HL-60 (cell line): ENCODE measurements at regions not wholly inside any gene's neighbourhood (a gene's known extent, or its start where the extent isn't known, plus 50 kb on each side); places are given as distances from the start of the nearest gene placed in this dataset.

Source experiments
- DNase-seq, 2 experiments: peaks; one replicate each; pipeline ENCODE4 v3.0.0-alpha.2; 2010 to 2020; ENCODE audit warnings: low read depth in 1 of 2, low spot score in 1 of 2
- H3K27ac ChIP-seq: fragments of 250-450 bp; sonication (Bioruptor Pico); replicated peaks from 2 replicates; pipeline ENCODE4 v1.5.1; 2020; ENCODE audit warnings: mild to moderate bottlenecking, moderate library complexity
- H3K27me3 ChIP-seq: fragments of 250-450 bp; sonication (Bioruptor Pico); 2 replicates; pipeline ENCODE4 v1.5.1; 2021; ENCODE audit warnings: mild to moderate bottlenecking, moderate library complexity; ENCODE audit not compliant: insufficient read depth, poor library complexity, severe bottlenecking
- H3K4me3 ChIP-seq: replicated peaks from 2 replicates; pipeline ENCODE4 v1.5.1; 2011; ENCODE audit warnings: mild to moderate bottlenecking, control low read depth, low read length; ENCODE audit not compliant: insufficient read depth
- GABPA ChIP-seq: IDR thresholded peaks from 2 replicates; pipeline ENCODE4 v1.6.1; 2012; ENCODE audit warnings: low read depth
- POLR2AphosphoS5 ChIP-seq: IDR thresholded peaks from 2 replicates; pipeline ENCODE4 v1.6.1; 2012; ENCODE audit warnings: low read depth
- SPI1 ChIP-seq: IDR thresholded peaks from 2 replicates; pipeline ENCODE4 v1.6.1; 2012; ENCODE audit warnings: low read depth, mild to moderate bottlenecking, borderline replicate concordance
- TF ChIP-seq, protein P1 (sequence below): IDR thresholded peaks from one replicate; pipeline ENCODE4 v1.5.1; 2011; ENCODE audit warnings: low read length, control low read depth, inconsistent platforms; ENCODE audit not compliant: insufficient read depth
- TF ChIP-seq, protein P2 (sequence below): IDR thresholded peaks from 2 replicates; pipeline ENCODE4 v1.6.1; 2012; ENCODE audit warnings: low read depth; ENCODE audit not compliant: insufficient replicate concordance

DNA sequence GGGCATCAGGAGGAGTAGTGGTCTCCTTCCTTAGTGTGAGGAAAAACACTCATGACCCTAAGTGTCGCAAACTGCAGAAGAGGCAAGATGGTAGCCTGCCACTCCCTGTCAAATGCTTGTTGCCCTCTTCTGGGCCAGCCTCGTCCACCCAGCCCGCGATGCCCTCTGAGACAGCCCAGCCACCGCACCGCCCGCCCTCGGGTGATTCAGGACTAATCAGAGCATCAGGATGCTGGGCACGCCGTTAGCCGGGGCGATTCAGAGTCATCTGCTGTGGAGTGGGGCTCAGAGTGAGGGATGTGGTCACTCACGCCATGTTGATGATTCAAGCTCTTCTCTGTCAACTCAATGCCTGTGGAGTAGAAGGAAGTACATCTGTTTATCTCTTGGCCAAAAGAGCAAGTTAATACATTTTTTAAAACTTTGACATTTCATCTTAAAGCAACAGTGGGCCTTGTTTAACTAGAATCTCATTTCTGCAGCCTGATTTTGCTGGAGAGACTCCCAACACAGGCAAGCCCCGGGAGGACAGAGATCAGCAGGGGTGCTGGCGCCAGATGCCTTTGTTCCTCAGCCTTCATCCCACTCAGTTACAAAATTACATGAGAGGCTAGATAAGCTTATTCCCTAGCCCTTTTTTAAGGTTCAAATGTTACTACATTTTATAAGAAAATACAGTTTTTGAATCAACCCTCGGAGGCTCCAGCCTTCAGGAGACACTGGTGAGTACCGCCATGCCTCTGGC is 79.0 kb downstream of the TMEM18 start:
- H3K4me3 ChIP-seq: no peak overlapping the region
- no peak overlapping the region for H3K27ac ChIP-seq
- TF ChIP-seq SPI1 (no peak), POLR2AphosphoS5 (no peak), GABPA (no peak)
- TF ChIP-seq, protein P1, sequence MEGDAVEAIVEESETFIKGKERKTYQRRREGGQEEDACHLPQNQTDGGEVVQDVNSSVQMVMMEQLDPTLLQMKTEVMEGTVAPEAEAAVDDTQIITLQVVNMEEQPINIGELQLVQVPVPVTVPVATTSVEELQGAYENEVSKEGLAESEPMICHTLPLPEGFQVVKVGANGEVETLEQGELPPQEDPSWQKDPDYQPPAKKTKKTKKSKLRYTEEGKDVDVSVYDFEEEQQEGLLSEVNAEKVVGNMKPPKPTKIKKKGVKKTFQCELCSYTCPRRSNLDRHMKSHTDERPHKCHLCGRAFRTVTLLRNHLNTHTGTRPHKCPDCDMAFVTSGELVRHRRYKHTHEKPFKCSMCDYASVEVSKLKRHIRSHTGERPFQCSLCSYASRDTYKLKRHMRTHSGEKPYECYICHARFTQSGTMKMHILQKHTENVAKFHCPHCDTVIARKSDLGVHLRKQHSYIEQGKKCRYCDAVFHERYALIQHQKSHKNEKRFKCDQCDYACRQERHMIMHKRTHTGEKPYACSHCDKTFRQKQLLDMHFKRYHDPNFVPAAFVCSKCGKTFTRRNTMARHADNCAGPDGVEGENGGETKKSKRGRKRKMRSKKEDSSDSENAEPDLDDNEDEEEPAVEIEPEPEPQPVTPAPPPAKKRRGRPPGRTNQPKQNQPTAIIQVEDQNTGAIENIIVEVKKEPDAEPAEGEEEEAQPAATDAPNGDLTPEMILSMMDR: no peak
- TF ChIP-seq, protein P2, sequence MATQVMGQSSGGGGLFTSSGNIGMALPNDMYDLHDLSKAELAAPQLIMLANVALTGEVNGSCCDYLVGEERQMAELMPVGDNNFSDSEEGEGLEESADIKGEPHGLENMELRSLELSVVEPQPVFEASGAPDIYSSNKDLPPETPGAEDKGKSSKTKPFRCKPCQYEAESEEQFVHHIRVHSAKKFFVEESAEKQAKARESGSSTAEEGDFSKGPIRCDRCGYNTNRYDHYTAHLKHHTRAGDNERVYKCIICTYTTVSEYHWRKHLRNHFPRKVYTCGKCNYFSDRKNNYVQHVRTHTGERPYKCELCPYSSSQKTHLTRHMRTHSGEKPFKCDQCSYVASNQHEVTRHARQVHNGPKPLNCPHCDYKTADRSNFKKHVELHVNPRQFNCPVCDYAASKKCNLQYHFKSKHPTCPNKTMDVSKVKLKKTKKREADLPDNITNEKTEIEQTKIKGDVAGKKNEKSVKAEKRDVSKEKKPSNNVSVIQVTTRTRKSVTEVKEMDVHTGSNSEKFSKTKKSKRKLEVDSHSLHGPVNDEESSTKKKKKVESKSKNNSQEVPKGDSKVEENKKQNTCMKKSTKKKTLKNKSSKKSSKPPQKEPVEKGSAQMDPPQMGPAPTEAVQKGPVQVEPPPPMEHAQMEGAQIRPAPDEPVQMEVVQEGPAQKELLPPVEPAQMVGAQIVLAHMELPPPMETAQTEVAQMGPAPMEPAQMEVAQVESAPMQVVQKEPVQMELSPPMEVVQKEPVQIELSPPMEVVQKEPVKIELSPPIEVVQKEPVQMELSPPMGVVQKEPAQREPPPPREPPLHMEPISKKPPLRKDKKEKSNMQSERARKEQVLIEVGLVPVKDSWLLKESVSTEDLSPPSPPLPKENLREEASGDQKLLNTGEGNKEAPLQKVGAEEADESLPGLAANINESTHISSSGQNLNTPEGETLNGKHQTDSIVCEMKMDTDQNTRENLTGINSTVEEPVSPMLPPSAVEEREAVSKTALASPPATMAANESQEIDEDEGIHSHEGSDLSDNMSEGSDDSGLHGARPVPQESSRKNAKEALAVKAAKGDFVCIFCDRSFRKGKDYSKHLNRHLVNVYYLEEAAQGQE: no peak
- no peak for DNase-seq
- no peaks in the 10 kb centered on the region for H3K27me3 ChIP-seq

DNA sequence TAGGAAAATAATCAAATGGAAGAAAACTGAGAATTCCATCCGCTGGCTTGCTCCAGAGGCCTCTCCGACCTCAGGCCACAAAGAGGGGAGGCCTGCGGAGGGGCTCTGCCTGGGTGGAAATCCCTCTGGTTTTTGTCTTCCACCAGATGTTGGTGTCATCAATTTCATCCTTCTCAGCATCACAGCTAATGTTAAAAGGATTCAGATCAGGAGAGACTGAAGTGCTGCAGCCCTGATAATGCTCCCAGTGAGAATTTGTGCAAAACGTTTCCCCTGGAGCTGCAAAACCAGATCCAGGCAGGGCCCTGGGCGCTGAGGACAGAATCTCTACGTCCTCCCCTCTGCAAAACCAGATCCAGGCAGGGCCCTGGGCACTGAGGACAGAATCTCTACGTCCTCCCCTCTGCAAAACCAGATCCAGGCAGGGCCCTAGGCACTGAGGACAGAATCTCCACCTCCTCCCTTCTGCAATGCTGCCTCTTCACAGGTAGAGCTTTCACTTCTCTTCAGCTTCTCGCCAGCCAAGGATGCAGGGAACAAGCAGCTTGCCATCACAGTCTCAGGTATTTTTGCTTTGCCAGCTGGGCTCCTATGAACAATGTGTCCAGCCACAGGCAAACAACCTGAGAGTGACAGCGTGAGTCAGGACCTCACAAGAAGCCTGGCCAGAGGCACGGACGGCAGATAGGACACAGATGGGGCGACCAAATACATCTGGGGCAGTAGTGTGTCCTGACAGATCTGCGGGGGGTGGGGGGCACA is 81.2 kb downstream of the TMEM18 start:
- DNase-seq: no peak
- no peaks in the 10 kb centered on the region for H3K27me3 ChIP-seq
- no peak for TF ChIP-seq POLR2AphosphoS5
- TF ChIP-seq GABPA: no peak
- TF ChIP-seq, protein P1: no peak
- TF ChIP-seq, protein P2: no peak
- no peak for TF ChIP-seq SPI1
- no peak overlapping the region for H3K27ac ChIP-seq
- no peak overlapping the region for H3K4me3 ChIP-seq

DNA sequence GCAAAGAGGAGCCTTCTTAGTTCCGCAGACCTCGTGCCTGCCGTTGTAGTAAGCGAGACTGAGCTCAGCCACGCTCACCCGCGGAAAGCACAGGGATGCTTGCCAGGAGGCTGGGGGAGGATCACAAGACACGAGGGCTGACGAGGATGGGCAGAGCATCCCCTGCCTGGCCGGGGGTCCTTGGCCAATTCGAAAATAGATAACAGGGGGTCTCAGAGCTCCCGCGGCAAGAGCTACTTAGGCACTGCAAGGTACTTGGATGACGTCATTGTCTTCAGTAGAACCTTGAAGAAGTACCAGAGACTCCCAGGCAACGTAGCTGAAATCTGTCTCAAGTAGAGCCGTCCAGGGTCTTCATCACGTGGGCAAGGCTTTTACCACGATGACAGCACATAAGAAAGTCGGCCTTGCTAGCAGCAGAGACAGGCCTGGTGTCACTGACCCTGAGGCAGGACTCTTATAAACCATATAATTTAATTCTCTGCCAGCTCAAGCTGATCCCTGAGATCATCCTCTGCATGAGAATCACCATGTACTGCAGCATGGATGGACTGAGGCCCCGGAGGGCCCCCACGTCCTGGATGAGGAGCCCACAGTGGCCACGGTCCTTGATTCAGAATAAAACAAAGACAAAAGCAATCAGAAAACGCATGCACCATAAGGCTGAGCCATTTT is 81.9 kb downstream of the TMEM18 start:
- DNase-seq: no peak
- no peak overlapping the region for H3K4me3 ChIP-seq
- H3K27me3 ChIP-seq: no peaks in the 10 kb centered on the region
- H3K27ac ChIP-seq: no peak overlapping the region
- TF ChIP-seq, protein P1: no peak
- no peak for TF ChIP-seq POLR2AphosphoS5
- no peak for TF ChIP-seq SPI1
- TF ChIP-seq GABPA: no peak
- TF ChIP-seq, protein P2: no peak
